Medulla oblongata (tissue), 1 donor: ENCODE measurements at regions not wholly inside any gene's neighbourhood (a gene's known extent, or its start where the extent isn't known, plus 50 kb on each side); places are given as distances from the start of the nearest gene placed in this dataset.

Experiments used
- DNase-seq: peaks from one replicate; pipeline ENCODE4 v3.0.0-alpha.2; 2015; ENCODE audit errors: extremely low spot score

- DNase-seq = no peak
Observed at GRCh38 chr13:85298387-85298924, 500.8 kb downstream of the SLITRK6 start.

- DNase-seq = no peak
Observed at GRCh38 chr13:85288698-85289097, 510.5 kb downstream of the SLITRK6 start.

- no peak for DNase-seq
Observed at GRCh38 chr13:85287528-85287927, 511.7 kb downstream of the SLITRK6 start.

- no peak for DNase-seq
Observed at GRCh38 chr13:85286081-85286480, 513.1 kb downstream of the SLITRK6 start.

DNA sequence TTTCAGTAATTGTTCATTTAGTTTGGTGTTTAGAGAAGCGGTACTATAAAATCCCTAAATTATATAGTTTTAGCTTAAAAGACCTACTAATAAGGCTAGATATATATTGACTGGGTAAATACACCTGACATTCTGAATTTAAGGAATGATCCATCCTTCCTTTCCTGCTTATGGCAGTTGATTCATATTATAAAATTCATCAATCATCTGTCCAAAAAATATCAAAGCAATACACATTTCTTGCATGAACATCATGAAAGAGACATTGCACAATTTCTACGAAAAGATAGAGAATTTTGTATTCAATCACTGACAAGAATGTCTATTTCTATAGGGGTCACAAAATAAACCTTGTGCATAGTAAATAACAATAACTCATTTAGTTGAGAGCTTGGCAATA is 514.9 kb downstream of the SLITRK6 start:
- no peak for DNase-seq

DNA sequence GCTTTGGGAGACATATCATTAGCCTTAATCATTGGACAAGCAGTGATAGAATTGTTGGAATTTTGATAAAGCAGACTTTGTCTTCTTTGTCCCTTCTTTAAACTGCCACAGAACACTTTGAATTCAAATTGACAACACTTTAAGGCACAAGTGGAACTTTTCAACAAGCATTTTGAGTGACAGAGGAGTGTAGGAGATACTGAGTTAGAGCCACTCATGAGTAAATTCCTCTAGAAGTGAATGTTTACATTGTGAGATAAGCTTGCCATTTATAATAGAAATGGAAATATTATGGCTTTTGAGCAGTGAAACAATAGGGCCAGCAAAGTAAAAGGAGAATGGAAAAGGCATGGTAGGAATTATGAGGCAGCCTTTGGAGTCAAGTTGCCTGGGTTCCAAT is 515.8 kb downstream of the SLITRK6 start:
- DNase-seq = no peak

DNA sequence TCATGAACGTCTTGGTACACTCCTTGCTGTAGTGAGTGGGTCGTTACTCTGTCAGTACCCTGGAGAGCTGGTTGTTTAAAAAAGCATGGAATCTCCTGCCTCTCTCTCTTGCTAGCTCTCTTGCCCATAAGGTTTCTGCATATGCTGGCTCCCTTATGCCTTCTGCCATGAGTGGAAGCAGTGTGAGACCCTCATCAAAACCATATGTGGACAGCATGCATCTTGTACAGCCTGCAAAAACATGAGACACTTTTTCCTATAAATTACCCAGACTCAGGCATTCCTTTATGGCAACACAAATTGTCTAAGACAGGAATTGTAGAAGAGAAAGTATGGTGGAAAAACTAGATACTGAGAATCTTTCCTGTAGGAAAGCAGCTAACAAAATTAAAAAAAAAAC is 516.3 kb downstream of the SLITRK6 start:
- DNase-seq = no peak

- no peak for DNase-seq
Observed at GRCh38 chr13:85278851-85279250, 520.4 kb downstream of the SLITRK6 start.

DNA sequence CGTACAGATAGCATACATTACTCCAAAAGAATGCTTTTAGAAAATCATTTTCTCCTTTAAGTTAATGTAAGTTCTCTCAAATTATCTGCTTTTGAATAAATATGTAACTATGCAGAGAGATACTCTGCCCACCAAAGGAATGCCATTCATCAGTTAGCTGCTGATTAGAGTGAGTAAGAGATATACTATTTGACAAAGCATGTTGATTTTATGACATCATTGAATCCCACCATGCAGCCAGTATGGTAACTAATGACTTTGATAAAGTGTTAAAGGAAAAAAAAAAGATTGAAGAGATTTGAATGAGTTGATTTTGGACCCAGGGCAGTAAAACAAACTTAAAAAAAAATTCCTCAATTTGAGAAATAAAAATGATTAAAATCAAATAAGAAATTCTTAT is 521.5 kb downstream of the SLITRK6 start:
- no peak for DNase-seq

DNA sequence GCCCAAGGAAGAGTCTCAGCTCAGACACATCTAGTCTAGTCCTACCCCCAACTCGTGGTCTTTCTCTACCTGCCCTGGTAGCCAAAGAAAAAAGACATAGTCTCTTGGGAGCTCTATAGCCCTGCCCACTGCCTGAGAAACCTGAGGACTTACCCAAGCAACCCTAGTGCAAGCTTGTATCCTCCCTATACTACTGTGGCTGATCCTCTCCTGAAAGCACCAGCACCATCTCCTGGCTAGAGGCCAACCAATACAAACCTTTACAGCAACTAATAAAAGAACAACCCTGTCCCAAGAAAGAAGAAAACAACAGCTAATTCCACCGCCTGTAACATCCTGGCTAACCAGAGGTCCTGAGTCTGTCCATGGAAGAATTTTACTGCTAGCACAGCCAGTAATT is 532.4 kb downstream of the SLITRK6 start:
- DNase-seq = no peak

DNA sequence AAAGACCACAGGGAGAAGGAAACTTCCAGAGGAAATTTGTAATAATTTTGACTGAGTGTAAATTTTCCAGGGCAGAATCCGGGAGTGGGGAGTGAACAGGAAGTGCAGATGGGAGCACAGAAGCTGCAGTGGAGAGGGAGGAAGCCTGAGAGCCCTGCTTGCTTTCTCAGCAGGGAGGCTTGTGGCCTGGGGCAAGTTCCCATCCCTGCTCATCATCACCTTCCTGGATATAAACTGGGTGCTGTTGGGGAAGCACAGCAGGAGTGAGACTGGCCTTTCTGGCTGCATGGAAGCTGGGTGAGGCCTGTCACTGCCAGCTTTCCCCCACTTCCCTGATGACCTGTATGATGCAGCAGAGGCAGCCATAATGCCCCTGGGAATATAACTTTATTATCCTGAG is 532.9 kb downstream of the SLITRK6 start:
- DNase-seq = no peak

- no peak for DNase-seq
Observed at GRCh38 chr13:85265296-85265695, 533.9 kb downstream of the SLITRK6 start.

- DNase-seq = no peak
Observed at GRCh38 chr13:85262499-85262898, 536.7 kb downstream of the SLITRK6 start.

DNA sequence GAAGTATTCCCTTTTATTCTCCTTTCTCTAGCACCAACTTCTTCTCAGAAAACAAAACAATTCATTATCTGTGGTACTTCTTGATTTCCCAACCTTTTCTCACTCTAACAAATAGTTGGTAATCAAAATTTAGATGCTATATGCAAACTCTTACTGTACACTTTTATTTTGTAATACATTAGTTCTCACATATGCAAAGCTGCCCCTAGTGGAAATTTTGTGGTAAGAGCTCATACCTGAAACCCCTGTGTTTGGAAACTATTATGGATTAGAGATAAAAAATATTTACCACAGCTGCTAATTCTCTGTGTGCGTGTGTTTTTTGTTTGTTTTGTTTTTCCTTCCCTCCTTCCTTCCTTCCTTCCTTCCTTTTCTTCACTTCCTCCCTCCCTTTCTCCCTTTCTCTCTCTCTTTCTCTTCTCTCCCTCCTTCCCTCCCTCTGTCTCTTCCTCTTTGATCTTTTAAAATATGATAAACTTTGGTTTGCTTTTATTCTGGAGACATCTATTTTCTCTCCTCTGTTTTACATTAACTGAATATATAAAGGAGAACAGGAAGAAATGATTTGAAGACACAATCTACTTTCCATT is 537.4 kb downstream of the SLITRK6 start:
- no peak for DNase-seq

DNA sequence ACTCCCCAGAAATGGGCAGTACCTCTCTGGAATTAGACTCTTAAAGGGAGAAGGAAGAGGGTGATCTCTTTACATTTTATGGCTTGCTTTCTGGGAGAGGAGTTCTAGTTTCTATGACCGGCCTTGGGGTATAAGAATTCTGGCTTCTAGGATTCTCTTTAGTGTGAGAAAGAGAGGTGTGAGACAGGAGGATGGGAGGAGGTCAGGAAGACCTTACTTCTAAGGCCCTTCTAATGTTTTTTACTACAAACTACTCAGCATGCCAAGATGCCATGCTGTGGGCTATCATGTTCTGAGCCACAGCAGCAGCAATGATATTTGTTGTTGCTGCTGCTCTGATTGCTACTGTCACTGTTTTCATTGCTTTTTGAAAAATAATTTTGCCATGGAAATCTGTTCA is 538.3 kb downstream of the SLITRK6 start:
- DNase-seq = no peak

GRCh38 chr13:85255978-85256377 is 543.2 kb downstream of the SLITRK6 start:
- DNase-seq = no peak

GRCh38 chr13:85254641-85255040 is 544.6 kb downstream of the SLITRK6 start:
- DNase-seq = no peak

- no peak for DNase-seq
Observed at GRCh38 chr13:85249151-85249550, 550.1 kb downstream of the SLITRK6 start.

DNA sequence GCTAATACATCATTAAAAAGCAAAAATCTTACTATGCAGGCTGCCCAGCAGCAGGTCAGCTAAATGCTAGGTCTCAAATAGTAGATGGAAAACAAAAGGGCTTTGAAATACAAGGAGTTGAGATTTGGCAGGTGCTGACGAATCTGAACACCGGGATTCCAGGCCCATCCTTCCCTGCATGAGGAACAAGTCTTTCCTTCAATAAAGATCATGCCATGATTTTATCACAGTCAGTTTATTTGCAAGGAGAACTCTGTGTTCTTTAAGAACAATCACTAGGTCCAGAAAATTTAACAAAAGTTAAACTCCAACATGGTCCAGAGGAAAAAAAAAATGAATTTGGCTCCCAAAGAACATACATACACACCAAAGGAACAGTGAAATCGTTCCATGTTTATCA is 551.4 kb downstream of the SLITRK6 start:
- no peak for DNase-seq

DNA sequence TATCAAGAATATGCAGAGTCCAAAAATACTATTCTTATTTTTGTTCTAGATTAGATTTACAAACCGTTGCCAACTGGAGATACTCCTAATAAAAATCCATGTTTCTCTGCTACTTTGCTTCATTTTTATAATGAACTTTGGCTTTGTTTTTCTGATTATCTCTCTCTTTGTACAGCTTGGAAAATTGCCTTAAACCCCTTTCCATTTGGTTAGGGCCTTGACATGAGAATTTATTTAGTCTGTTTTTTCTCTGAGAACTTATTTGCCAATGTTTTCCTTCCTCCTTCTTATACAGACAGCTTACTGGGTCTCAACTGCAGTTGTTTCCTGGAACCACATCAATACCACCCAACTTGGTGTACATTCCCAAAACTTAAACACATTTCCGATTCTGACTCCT is 555.4 kb downstream of the SLITRK6 start:
- DNase-seq = no peak

DNA sequence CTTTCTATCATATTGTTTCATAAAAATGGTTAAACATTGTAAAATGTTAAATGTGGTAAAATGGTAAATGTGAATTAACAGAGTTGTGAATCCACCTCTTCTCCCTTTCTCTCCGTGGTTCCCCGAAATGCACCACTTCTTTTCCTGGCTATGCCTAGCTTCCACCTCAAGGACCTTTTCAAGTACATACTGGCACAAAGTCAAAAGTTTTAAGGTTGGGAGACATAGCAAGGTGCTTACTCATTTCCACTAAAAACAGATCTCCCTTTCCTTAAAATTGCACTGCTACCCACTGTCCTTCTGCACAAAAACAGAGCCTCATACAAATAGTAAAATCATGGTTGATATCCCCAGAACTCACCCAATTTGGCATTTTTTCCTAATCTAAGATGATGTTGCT is 558.2 kb downstream of the SLITRK6 start:
- no peak for DNase-seq

- no peak for DNase-seq
Observed at GRCh38 chr13:85236413-85236812, 562.8 kb downstream of the SLITRK6 start.

DNA sequence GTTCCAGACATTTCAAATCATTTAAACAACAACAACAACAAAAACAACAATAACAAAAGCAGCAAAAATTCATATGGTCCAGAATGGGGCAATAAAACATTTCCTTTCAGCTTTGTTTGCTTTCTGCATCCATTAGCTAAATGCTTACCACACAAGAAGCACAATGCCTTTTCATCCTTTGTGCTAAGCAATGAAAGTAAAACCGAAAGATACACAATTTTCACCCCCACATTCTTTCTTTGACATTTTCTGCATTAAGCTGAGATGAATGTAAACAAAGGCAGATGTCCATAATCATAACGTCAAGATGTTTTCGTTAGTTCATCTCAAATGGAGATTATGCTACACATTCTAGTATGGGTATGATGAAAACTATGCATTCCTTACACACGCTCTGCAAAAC is 568.5 kb downstream of the SLITRK6 start:
- peak; percentile 3 for DNase-seq

DNA sequence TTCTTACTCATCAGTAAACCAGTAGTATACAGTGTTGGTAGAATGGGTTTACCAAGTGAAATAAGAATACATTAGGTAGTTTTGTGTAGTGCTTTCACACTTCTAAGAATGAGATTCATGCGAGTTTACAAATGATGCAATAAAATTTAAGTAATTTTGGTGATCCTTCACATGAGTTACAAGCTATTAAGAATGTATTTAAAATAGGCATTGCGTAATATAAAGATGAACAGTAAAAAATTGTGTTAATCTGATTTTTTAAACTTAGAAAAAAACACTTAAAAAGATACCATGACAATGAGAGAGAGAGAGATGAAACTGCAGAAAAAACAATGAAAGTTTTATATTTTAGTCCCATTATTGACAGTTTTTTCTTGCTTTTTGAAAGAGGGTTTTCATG is 570.5 kb downstream of the SLITRK6 start:
- DNase-seq = no peak
